ENCODE measurements at regions not wholly inside any gene's neighbourhood (a gene's known extent, or its start where the extent isn't known, plus 50 kb on each side); places are given as distances from the start of the nearest gene placed in this dataset.

DNA sequence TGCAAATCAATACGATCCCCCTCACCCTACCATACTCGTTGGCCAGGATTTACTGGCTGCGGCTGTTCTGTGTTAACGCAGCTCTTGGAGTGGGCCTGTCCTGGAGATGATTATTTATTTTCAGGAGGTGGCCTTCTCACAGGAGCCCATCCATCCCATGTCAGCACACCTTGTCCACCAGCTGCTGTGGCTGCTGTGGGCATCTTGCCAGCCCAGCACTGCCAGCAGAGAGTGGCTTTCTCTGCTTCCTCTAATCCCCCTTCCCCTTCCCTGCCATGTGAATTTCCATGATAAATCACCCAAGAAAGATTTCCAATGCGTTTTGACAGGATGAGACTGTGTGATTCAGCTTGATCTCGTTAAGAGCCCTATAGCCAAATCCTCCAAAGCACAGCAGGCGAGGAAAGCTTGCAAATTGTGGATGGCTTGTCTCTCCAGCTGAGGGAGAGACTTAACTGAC, 309.1 kb upstream of the C11orf87 start:
- H3K4me3 ChIP-seq (ENCODE audit: low read depth, low read length) = no peak overlapping the region
- DNase-seq (ENCODE audit: low read depth) = no peak
- TF ChIP-seq, protein P1, sequence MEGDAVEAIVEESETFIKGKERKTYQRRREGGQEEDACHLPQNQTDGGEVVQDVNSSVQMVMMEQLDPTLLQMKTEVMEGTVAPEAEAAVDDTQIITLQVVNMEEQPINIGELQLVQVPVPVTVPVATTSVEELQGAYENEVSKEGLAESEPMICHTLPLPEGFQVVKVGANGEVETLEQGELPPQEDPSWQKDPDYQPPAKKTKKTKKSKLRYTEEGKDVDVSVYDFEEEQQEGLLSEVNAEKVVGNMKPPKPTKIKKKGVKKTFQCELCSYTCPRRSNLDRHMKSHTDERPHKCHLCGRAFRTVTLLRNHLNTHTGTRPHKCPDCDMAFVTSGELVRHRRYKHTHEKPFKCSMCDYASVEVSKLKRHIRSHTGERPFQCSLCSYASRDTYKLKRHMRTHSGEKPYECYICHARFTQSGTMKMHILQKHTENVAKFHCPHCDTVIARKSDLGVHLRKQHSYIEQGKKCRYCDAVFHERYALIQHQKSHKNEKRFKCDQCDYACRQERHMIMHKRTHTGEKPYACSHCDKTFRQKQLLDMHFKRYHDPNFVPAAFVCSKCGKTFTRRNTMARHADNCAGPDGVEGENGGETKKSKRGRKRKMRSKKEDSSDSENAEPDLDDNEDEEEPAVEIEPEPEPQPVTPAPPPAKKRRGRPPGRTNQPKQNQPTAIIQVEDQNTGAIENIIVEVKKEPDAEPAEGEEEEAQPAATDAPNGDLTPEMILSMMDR (IDR thresholded peaks at IDR 0.05; ENCODE audit: control insufficient read depth, extremely low read depth, insufficient read depth) = no peak

DNA sequence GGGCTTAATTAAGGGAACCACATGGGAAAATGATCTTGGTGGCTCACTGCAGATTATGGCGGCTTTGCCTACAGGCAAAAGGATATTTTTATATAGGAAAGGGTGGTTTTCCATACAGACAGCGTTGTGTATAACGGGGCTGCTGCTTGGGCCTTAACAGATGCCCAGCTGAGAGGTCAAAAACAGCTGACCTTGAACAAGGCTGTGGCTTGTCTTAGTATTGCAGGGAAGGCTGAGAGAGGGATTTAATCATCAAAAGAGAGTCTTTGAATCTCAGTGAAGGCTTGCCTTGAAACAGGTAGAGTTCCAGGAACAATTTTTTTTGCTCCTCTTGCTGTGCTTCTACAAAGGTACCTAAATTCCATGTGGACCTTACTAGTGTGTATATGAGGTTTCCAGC, 301.6 kb upstream of the C11orf87 start:
- TF ChIP-seq, protein P1 (IDR thresholded peaks at IDR 0.05; ENCODE audit: control insufficient read depth, extremely low read depth, insufficient read depth) = no peak
- no peak overlapping the region for H3K4me3 ChIP-seq (ENCODE audit: low read depth, low read length)
- no peak for DNase-seq (ENCODE audit: low read depth)

DNA sequence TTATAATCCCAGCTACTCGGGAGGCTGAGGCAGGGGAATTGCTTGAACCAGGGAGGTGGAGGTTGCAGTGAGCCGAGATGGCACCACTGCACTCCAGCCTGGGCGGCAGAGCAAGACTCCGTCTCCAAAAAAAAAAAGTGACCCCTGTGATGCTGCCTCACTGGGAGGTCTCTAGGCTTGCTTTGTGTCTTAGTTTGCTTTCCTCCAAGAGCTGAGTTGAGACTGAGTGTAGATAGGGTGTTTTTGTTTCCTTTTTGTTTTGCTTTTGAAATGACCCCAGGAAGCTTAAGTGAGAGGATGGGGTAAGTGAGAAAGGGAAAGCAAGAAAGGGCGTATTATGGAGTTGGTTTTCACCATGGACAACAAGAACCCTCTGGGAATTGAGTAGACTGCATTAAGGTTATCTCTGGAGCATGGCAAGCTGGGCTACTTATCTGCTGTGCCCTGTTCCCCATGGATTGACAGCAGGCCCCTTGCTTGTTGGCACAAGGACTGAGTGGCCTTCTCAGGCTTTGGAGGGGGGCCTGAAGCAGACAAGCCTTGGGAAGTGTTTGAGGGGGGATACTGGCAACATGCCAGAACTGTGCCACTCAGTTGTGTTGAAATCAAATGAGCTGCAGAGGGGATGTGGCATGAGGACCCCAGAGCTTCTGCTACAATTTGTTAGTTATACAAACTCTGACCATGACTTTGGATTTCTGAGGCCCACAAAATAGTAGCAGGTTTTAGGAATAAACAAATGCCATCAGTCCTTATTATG, 300.6 kb upstream of the C11orf87 start:
- TF ChIP-seq, protein P1 (IDR thresholded peaks at IDR 0.05; ENCODE audit: control insufficient read depth, extremely low read depth, insufficient read depth) = no peak
- DNase-seq (ENCODE audit: low read depth) = no peak
- no peak overlapping the region for H3K4me3 ChIP-seq (ENCODE audit: low read depth, low read length)

DNA sequence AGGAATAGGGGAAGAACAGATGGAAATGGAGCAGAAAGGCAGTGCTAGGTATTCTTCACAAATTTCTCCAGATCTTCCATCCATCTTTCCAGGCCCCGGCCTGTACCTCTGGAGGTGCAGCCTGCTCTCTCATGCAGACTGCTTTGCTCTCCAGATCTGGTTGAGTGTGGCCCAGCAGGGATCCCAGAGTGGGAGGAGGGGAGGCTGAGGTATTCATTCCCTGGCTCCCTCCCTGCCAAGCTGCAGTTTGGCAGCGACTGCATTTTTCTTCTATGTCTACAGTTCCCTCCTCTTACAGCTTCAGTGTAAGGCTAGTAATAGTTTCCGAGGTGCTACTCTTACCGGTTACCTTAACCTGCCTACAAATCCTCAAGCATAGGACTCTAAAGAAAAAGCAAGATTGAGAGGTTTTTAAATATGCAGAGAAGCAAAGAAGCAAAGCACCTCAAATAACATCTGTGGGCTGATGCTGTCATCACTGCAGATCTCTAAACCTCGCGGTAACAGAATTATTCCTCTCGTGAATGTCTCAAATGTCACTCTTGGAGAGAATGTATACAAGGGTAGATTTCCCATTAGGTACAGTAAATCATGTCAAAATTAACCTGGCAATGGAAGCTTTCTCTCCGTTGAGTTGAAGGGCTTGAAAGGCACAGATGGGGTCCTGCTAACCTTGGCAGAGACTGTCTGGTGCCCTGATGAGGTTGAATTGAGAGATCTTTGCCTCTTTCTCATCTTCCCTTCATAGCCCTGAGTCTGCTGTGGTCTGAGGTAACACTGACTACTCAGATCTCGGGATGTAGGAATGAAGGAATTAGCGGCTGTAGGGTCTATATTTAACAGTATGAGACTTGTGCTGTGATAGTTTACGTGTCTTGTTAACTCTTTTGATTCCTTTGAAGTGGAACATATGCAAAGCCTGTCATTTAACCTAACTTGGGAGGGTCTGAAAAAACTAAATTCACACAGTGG, 297.9 kb upstream of the C11orf87 start:
- TF ChIP-seq, protein P1 (IDR thresholded peaks at IDR 0.05; ENCODE audit: control insufficient read depth, extremely low read depth, insufficient read depth) = no peak
- DNase-seq (ENCODE audit: low read depth) = no peak
- no peak overlapping the region for H3K4me3 ChIP-seq (ENCODE audit: low read depth, low read length)

DNA sequence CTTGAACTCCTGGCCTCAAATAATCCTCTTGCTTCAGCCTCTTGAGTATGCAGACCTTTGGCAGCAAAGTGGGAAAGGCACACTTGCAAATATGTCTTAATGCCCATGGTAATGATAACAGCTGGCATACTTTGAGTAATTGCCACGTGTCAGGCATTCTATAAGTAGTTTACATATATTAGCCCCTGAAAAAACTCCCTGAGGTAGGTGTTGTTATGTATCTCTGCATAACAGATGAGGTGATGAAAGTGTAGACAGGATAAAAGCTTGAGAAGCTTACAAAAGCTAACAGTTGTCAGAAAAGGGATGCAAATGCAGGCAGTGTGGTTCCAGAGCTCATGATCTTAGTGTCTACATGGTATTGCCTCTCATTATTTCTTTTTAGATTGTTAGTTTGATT, 291.1 kb upstream of the C11orf87 start:
- TF ChIP-seq, protein P1 (IDR thresholded peaks at IDR 0.05; ENCODE audit: control insufficient read depth, extremely low read depth, insufficient read depth) = no peak
- H3K4me3 ChIP-seq (ENCODE audit: low read depth, low read length) = no peak overlapping the region
- DNase-seq (ENCODE audit: low read depth) = no peak

DNA sequence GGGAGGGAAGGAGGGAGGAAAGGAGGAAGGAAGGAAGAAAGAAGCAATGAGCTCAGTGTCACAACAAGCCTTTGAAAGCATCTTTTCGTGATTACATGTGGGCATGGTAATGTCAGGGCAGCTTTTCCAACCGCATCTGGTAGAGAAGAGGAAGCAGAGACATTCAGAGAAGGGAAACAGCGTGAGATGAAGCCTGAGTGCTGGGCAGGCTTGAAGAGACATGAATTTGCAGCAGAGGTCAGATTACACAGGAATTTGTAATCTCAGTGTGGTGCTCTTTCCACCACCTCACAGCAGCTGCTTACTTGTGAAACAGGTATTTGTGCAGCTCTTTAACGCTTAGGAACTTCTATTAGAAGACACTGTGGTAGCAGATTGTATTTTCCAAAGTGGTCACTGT, 289.5 kb upstream of the C11orf87 start:
- TF ChIP-seq, protein P1 (IDR thresholded peaks at IDR 0.05; ENCODE audit: control insufficient read depth, extremely low read depth, insufficient read depth) = no peak
- DNase-seq (ENCODE audit: low read depth) = no peak
- no peak overlapping the region for H3K4me3 ChIP-seq (ENCODE audit: low read depth, low read length)
